Stimulated activated CD4-positive, alpha-beta T cell treated with anti-CD3 and anti-CD28 coated beads, TNF-alpha, amount 100 ng/mL, for 4 hours (primary cell): ENCODE measurements at regions not wholly inside any gene's neighbourhood (a gene's known extent, or its start where the extent isn't known, plus 50 kb on each side); places are given as distances from the start of the nearest gene placed in this dataset.

Experiments used
- DNase-seq, 3 experiments: peaks; one replicate each; pipeline ENCODE4 v3.0.0-alpha.2; 2020; ENCODE audit warnings: low read depth in 3 of 3

DNA sequence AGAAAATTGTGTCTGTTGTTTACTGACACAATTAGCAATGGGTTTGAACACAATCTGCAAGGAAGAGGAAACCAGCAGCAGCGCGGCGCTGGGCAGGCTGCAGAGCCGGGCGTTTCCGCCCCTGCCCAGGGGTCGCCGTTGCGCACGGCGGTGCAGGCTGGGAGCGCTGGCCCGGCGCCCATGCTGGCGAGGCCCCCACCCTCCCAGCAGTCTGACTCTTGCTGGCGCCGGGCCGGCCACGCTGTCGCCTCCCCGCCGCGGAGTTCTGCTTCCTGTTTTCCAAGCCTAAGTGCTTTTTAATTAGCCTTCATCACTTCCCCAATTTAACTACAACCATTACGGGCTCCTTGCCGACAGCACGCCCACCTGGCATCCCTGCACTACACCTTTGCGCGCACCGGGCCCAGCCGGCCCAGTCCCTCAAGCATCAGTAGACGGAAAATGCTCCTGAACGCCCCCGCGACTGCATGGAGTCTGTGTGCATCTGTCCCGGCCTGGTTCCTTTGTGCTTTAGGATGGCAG is 212.1 kb downstream of the GXYLT1 start:
- no peak for DNase-seq

GRCh38 chr12:41930866-41931437 is 213.7 kb downstream of the GXYLT1 start:
- no peak for DNase-seq

DNA sequence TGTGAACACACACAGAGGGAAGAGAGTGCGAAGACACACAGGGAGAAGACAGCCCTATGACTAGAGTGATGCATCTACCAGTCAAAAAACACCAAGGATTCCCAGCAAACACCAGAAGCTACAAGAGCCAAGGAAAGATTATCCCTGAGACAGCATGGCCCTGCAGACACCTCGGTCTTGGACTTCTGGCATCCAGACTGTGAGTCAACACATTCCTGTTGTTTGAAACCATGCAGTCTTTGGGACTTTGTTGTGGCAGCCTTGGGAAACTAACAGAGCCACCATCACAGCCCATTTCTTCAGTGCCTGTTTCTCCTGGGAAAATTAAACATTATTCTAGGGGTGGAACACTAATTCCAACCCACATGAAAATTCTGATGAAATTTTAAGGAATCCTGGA is 220.6 kb downstream of the GXYLT1 start:
- no peak for DNase-seq

GRCh38 chr12:41923351-41923750 is 221.3 kb downstream of the GXYLT1 start:
- no peak for DNase-seq

DNA sequence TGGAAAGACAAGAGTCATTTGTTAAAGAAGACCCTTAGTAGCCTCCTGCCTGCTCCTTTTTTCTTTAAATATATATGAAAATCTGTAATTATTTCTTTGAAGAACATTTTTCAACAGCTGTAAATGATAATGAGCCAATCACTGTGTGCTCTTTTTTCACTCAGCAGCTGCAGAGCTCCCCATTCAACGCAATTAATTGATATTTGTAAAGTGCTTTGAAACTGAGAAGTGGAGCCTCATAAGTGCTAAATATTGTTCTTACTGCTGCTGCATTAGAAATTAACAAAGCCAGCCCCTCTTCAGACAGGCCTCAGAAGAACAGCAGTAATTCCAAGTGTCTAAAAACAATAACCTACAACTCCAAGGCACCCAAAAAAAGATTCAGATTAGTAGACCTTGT is 224.3 kb downstream of the GXYLT1 start:
- no peak for DNase-seq

GRCh38 chr12:41919526-41920261 is 225.0 kb downstream of the GXYLT1 start:
- DNase-seq = no peak

DNA sequence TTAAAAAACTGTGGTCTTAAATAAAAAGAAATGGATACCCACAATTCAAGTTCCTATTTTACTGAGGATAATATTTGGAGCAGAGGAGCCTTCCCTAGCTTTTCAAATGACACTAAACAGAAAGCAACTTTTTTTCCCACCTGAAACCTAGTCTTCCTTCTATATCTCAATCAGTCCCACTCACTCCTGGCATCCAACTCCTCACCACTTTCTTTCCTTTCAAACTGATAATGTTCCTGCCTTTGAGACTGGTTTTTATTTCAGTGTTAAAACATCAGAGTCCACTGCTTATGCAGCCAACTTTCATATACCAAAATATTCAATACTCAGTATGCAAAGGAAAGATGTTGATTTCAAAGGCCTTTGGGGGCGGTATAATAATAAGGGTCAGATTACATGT is 225.6 kb downstream of the GXYLT1 start:
- no peak for DNase-seq

DNA sequence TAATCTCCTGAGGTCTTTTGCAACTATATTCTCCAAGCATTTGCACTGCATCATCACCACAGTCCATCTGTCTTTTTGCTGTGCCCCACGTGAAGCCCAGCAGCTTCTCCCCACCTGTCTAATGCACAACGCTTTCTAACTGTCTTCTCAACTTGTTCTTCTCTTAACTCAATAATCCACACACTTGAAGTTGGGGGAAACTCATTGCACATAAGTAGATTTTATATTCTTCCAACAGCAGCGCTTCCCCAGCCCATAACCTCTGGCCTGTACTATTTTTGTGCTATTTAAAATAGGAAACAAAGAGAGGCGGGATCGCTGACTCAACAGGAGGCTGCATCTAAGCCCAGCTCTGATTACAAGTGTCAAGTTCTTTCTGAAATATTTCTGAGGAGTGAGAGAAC is 226.7 kb downstream of the GXYLT1 start:
- no peak for DNase-seq

GRCh38 chr12:41917181-41917580 is 227.5 kb downstream of the GXYLT1 start:
- no peak for DNase-seq

GRCh38 chr12:41910578-41911320 is 233.9 kb downstream of the GXYLT1 start:
- DNase-seq = no peak

GRCh38 chr12:41908206-41908605 is 236.5 kb downstream of the GXYLT1 start:
- no peak for DNase-seq

GRCh38 chr12:41907550-41907949 is 237.1 kb downstream of the GXYLT1 start:
- no peak for DNase-seq

GRCh38 chr12:41907021-41907420 is 237.7 kb downstream of the GXYLT1 start:
- no peak for DNase-seq

DNA sequence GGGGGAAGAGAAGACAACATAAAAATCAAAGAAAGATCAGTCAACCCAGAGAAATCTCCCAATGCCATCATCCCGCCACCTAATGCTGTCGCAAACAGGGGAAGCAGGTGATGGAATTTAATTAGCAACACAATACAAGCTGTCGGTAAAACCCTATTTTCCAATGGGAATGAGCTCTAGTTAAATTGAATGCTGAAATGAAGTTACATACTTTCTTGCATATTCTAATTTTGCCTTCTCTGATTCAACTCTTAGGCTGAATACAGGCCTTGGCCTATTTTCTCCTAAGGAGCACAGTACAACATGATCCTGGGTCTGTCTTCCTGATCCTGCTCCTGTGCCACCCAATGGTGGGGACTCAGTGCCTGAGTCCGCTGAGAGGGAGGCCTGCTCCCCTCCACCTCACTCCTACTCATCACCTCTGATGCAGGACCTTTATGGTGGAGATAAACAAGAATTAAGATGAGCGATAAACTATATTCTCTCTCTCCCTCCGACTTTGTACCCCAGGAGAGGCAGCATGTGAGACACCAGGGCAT is 238.8 kb downstream of the GXYLT1 start:
- DNase-seq = no peak

- DNase-seq = no peak
Measured at GRCh38 chr12:41905073-41905758, 239.5 kb downstream of the GXYLT1 start.

- DNase-seq = no peak
Measured at GRCh38 chr12:41904041-41904440, 240.6 kb downstream of the GXYLT1 start.

- no peak for DNase-seq
Measured at GRCh38 chr12:41903014-41903708, 241.5 kb downstream of the GXYLT1 start.

GRCh38 chr12:41899577-41899976 is 245.1 kb downstream of the GXYLT1 start:
- no peak for DNase-seq

GRCh38 chr12:41897593-41897992 is 247.1 kb downstream of the GXYLT1 start:
- DNase-seq = no peak

DNA sequence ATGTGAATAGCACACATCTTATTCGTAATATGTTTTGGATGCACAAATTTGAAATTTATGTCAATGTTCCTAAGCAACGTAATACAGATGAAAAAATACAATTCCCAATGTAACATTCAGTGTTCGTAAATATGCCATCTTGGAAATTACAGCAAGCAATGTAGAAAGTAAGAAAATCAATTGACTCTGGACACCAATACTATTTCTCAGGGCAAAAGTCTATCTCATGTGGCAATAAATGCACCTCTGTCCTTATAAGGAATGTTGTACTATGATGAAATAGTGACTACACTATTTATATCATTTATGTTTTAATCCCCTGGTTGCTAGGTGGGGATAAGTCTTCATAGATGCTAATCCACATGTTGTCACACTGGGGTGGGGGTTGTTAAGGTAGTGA is 251.2 kb downstream of the GXYLT1 start:
- no peak for DNase-seq

- DNase-seq = no peak
Measured at GRCh38 chr12:41892302-41892701, 252.4 kb downstream of the GXYLT1 start.
